ENCODE measurements at regions not wholly inside any gene's neighbourhood (a gene's known extent, or its start where the extent isn't known, plus 50 kb on each side); places are given as distances from the start of the nearest gene placed in this dataset.

- no peak for DNase-seq (ENCODE audit: low read depth)
- Histone ChIP-seq H3K4me3 (ENCODE audit: low read depth, low read length) (no peak overlapping the region), H3K36me3 (ENCODE audit: control insufficient read depth, insufficient read depth, low read length) (no peaks in the 10 kb centered on the region), H3K27me3 (ENCODE audit: control insufficient read depth, insufficient read depth, low read length) (no peaks in the 10 kb centered on the region)
- no peak for TF ChIP-seq CTCF (IDR thresholded peaks at IDR 0.05; ENCODE audit: insufficient read depth, low read length, poor library complexity, severe bottlenecking)
These were observed 156.4 kb downstream of the AQP4 start for GRCh38 chr18:26708806-26709716.

- Histone ChIP-seq H3K27me3 (ENCODE audit: control insufficient read depth, insufficient read depth, low read length) (no peaks in the 10 kb centered on the region), H3K4me3 (ENCODE audit: low read depth, low read length) (no peak overlapping the region), H3K36me3 (ENCODE audit: control insufficient read depth, insufficient read depth, low read length) (no peaks in the 10 kb centered on the region)
- TF ChIP-seq CTCF (IDR thresholded peaks at IDR 0.05; ENCODE audit: insufficient read depth, low read length, poor library complexity, severe bottlenecking), result no peak
- no peak for DNase-seq (ENCODE audit: low read depth)
These were observed 158.6 kb downstream of the AQP4 start for GRCh38 chr18:26706911-26707351.

- DNase-seq (ENCODE audit: low read depth), result no peak
- H3K36me3 ChIP-seq (ENCODE audit: control insufficient read depth, insufficient read depth, low read length), result no peaks in the 10 kb centered on the region
- no peak for TF ChIP-seq CTCF (IDR thresholded peaks at IDR 0.05; ENCODE audit: insufficient read depth, low read length, poor library complexity, severe bottlenecking)
These were observed 157.4 kb upstream of the KCTD1 start for GRCh38 chr18:26705757-26706156.

GRCh38 chr18:26703170-26703930 lies 155.0 kb upstream of the KCTD1 start:
- Histone ChIP-seq H3K27me3 (ENCODE audit: control insufficient read depth, insufficient read depth, low read length) (no peaks in the 10 kb centered on the region), H3K4me3 (ENCODE audit: low read depth, low read length) (no peak overlapping the region), H3K36me3 (ENCODE audit: control insufficient read depth, insufficient read depth, low read length) (no peaks in the 10 kb centered on the region)
- TF ChIP-seq CTCF (IDR thresholded peaks at IDR 0.05; ENCODE audit: insufficient read depth, low read length, poor library complexity, severe bottlenecking), result no peak
- no peak for DNase-seq (ENCODE audit: low read depth)

More at GRCh38 chr18:26705757-26706156, 157.4 kb upstream of the KCTD1 start:
- Histone ChIP-seq H3K27me3 (ENCODE audit: control insufficient read depth, insufficient read depth, low read length) (no peaks in the 10 kb centered on the region), H3K4me3 (ENCODE audit: low read depth, low read length) (no peak overlapping the region)

- no peak for TF ChIP-seq CTCF (IDR thresholded peaks at IDR 0.05; ENCODE audit: insufficient read depth, low read length, poor library complexity, severe bottlenecking)
- Histone ChIP-seq H3K27me3 (ENCODE audit: control insufficient read depth, insufficient read depth, low read length) (no peaks in the 10 kb centered on the region), H3K4me3 (ENCODE audit: low read depth, low read length) (no peak overlapping the region), H3K36me3 (ENCODE audit: control insufficient read depth, insufficient read depth, low read length) (no peaks in the 10 kb centered on the region)
- no peak for DNase-seq (ENCODE audit: low read depth)
These were observed 153.7 kb upstream of the KCTD1 start for GRCh38 chr18:26702086-26702485.
